ENCODE measurements at regions not wholly inside any gene's neighbourhood (a gene's known extent, or its start where the extent isn't known, plus 50 kb on each side); places are given as distances from the start of the nearest gene placed in this dataset.

DNA sequence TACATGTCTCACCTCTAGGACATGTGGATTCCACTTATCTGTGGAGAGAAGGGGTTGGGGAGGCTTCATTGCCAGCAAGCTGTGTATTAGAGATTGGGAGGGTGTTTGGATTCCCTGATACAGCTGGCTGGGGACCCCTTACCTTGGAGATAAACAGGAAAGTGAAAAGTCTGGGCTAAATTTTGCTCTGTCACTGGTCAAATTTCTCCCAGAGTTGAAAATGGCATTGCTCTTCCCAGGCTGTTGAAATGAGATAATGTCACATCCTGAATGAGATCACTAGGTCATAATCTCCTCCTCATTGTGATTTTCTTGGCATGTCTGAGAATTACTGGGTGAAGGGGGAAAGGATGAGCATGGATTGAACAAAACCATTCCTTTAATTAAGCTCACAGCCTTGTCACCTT lies 265.0 kb upstream of the PARD3B start:
- Histone ChIP-seq H3K27me3 (ENCODE audit: insufficient read depth, low read length, poor library complexity, severe bottlenecking) (peaks cover 7% of the 10 kb centered on the region), H3K79me2 (ENCODE audit: insufficient read depth, low read length) (no peaks in the 10 kb centered on the region), H3K4me2 (ENCODE audit: low read depth, low read length, poor library complexity, severe bottlenecking) (no peak overlapping the region), H3K9ac (ENCODE audit: low read depth, low read length, poor library complexity, severe bottlenecking) (no peak overlapping the region), H3K9me2 (replicated peaks; ENCODE audit: low read depth, low read length) (no peaks in the 10 kb centered on the region), H3F3A (ENCODE audit: low read depth) (no peaks in the 10 kb centered on the region), H3K4me1 (ENCODE audit: insufficient read depth, low read length, poor library complexity, severe bottlenecking) (no peaks in the 10 kb centered on the region), H2AFZ (ENCODE audit: low read length) (no peak overlapping the region), H3K36me3 (ENCODE audit: insufficient read depth, low read length) (no peaks in the 10 kb centered on the region), H3K4me3 (ENCODE audit: low read length, poor library complexity, severe bottlenecking) (no peak overlapping the region), H3K9me3 (ENCODE audit: insufficient read depth, low read depth, low read length) (no peaks in the 10 kb centered on the region), H4K20me1 (ENCODE audit: insufficient read depth, low read length, poor library complexity, severe bottlenecking) (no peaks in the 10 kb centered on the region)
- TF ChIP-seq, protein P1, sequence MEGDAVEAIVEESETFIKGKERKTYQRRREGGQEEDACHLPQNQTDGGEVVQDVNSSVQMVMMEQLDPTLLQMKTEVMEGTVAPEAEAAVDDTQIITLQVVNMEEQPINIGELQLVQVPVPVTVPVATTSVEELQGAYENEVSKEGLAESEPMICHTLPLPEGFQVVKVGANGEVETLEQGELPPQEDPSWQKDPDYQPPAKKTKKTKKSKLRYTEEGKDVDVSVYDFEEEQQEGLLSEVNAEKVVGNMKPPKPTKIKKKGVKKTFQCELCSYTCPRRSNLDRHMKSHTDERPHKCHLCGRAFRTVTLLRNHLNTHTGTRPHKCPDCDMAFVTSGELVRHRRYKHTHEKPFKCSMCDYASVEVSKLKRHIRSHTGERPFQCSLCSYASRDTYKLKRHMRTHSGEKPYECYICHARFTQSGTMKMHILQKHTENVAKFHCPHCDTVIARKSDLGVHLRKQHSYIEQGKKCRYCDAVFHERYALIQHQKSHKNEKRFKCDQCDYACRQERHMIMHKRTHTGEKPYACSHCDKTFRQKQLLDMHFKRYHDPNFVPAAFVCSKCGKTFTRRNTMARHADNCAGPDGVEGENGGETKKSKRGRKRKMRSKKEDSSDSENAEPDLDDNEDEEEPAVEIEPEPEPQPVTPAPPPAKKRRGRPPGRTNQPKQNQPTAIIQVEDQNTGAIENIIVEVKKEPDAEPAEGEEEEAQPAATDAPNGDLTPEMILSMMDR (conservative IDR thresholded peaks at IDR 0.05; ENCODE audit: low read length), result no peak
- no peak for TF ChIP-seq EZH2phosphoT487 (IDR thresholded peaks at IDR 0.05; ENCODE audit: borderline replicate concordance)

DNA sequence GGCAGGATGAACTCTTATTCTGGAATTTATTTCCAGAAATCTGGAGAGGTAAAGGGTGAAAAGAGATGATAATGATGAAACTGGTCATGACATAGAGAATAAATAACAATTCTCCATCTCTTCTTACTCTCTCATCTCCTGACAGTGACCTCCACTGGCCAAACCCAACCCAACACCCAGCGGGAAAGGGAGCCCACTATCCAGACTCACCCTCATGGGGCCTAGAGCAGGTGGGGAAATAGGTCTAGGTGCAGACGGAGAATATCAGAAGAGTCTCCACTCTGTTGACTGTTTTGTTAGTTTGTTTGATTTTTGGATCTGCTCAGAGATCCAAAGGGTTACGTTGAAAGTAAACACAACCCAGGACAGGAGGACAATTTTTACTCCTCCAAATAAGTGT lies 263.2 kb upstream of the PARD3B start:
- Histone ChIP-seq H3K9me3 (ENCODE audit: insufficient read depth, low read depth, low read length) (no peaks in the 10 kb centered on the region), H3K9me2 (replicated peaks; ENCODE audit: low read depth, low read length) (no peaks in the 10 kb centered on the region), H3K4me1 (ENCODE audit: insufficient read depth, low read length, poor library complexity, severe bottlenecking) (no peaks in the 10 kb centered on the region), H3K9ac (ENCODE audit: low read depth, low read length, poor library complexity, severe bottlenecking) (no peak overlapping the region), H3K27me3 (ENCODE audit: insufficient read depth, low read length, poor library complexity, severe bottlenecking) (peaks cover 4% of the 10 kb centered on the region), H3K4me2 (ENCODE audit: low read depth, low read length, poor library complexity, severe bottlenecking) (no peak overlapping the region), H4K20me1 (ENCODE audit: insufficient read depth, low read length, poor library complexity, severe bottlenecking) (no peaks in the 10 kb centered on the region), H3F3A (ENCODE audit: low read depth) (no peaks in the 10 kb centered on the region), H3K36me3 (ENCODE audit: insufficient read depth, low read length) (no peaks in the 10 kb centered on the region), H2AFZ (ENCODE audit: low read length) (no peak overlapping the region), H3K79me2 (ENCODE audit: insufficient read depth, low read length) (no peaks in the 10 kb centered on the region), H3K4me3 (ENCODE audit: low read length, poor library complexity, severe bottlenecking) (no peak overlapping the region)
- TF ChIP-seq, protein P1 (conservative IDR thresholded peaks at IDR 0.05; ENCODE audit: low read length), result no peak
- no peak for TF ChIP-seq EZH2phosphoT487 (IDR thresholded peaks at IDR 0.05; ENCODE audit: borderline replicate concordance)

- H3K9me2 ChIP-seq (replicated peaks; ENCODE audit: low read depth, low read length), result no peaks in the 10 kb centered on the region
- no peaks in the 10 kb centered on the region for H4K20me1 ChIP-seq (ENCODE audit: insufficient read depth, low read length, poor library complexity, severe bottlenecking)
- no peak overlapping the region for H3K4me2 ChIP-seq (ENCODE audit: low read depth, low read length, poor library complexity, severe bottlenecking)
- H3F3A ChIP-seq (ENCODE audit: low read depth), result no peaks in the 10 kb centered on the region
- peaks cover 4% of the 10 kb centered on the region for H3K27me3 ChIP-seq (ENCODE audit: insufficient read depth, low read length, poor library complexity, severe bottlenecking)
- no peak overlapping the region for H3K9ac ChIP-seq (ENCODE audit: low read depth, low read length, poor library complexity, severe bottlenecking)
- H3K36me3 ChIP-seq (ENCODE audit: insufficient read depth, low read length), result no peaks in the 10 kb centered on the region
- no peaks in the 10 kb centered on the region for H3K4me1 ChIP-seq (ENCODE audit: insufficient read depth, low read length, poor library complexity, severe bottlenecking)
- no peaks in the 10 kb centered on the region for H3K9me3 ChIP-seq (ENCODE audit: insufficient read depth, low read depth, low read length)
- no peak overlapping the region for H3K4me3 ChIP-seq (ENCODE audit: low read length, poor library complexity, severe bottlenecking)
- no peaks in the 10 kb centered on the region for H3K79me2 ChIP-seq (ENCODE audit: insufficient read depth, low read length)
- no peak overlapping the region for H2AFZ ChIP-seq (ENCODE audit: low read length)
- TF ChIP-seq EZH2phosphoT487 (IDR thresholded peaks at IDR 0.05; ENCODE audit: borderline replicate concordance), result no peak
- TF ChIP-seq, protein P1 (conservative IDR thresholded peaks at IDR 0.05; ENCODE audit: low read length), result no peak
Measured at GRCh38 chr2:204282525-204282924, 262.8 kb upstream of the PARD3B start.
